ENCODE measurements at regions not wholly inside any gene's neighbourhood (a gene's known extent, or its start where the extent isn't known, plus 50 kb on each side); places are given as distances from the start of the nearest gene placed in this dataset.

DNA sequence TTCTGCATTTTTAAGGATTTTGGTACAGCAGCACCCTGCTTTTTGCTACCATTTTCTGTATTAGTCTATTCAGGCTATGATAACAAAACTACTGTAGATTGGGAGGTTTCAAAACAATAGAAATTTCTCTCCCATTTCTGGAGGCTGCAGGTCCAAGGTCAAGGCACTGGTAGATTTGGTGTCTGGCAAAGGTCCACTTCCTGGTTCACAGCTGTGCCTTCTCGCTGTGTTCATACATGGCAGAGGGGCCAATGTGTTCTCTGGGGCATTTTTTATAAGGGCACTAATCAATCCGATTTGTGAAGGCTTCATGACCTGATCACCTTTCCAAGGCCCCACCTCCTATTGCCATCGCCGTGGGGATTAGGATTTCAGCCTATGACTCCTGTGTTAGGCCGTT lies 268.1 kb upstream of the RTL1 start:
- TF ChIP-seq, protein P1, sequence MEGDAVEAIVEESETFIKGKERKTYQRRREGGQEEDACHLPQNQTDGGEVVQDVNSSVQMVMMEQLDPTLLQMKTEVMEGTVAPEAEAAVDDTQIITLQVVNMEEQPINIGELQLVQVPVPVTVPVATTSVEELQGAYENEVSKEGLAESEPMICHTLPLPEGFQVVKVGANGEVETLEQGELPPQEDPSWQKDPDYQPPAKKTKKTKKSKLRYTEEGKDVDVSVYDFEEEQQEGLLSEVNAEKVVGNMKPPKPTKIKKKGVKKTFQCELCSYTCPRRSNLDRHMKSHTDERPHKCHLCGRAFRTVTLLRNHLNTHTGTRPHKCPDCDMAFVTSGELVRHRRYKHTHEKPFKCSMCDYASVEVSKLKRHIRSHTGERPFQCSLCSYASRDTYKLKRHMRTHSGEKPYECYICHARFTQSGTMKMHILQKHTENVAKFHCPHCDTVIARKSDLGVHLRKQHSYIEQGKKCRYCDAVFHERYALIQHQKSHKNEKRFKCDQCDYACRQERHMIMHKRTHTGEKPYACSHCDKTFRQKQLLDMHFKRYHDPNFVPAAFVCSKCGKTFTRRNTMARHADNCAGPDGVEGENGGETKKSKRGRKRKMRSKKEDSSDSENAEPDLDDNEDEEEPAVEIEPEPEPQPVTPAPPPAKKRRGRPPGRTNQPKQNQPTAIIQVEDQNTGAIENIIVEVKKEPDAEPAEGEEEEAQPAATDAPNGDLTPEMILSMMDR (IDR thresholded peaks at IDR 0.05; ENCODE audit: low read length): no peak
- no peak for TF ChIP-seq EZH2phosphoT487 (IDR thresholded peaks at IDR 0.05; ENCODE audit: low read length)
- TF ChIP-seq EZH2 (optimal IDR thresholded peaks at IDR 0.05; ENCODE audit: low read depth, low read length): no peak

Data from MM.1S (cell line).